ENCODE measurements at regions not wholly inside any gene's neighbourhood (a gene's known extent, or its start where the extent isn't known, plus 50 kb on each side); places are given as distances from the start of the nearest gene placed in this dataset.
A peak's percentile ranks its signal among the peaks of the same experiment; 100 is the strongest.

DNA sequence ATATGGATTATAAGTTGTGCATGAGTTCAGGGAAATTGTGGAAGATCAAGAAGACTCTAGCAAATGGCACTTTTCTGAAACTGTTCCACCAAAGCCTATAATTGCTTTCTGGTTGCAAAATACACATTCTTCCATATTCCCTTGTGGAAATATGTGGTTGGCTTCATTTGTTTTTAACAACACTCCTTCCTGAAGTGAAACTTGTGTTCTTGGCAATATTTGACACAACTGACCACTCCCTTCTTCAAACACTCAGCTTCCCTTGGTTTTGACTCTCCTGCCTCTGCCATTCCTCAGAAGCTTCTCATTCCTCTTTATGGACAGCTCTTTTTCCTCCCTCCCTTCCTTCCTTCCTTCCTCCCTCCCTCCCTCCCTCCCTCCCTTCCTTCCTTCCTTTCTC is 192.3 kb downstream of the PMAIP1 start (continued):
- no peak for TF ChIP-seq VEZF1 (CRISPR knock-in tag; IDR thresholded peaks at IDR 0.05)
- TF ChIP-seq HMGN3 (IDR thresholded peaks at IDR 0.05; ENCODE audit: borderline replicate concordance, extremely low read depth, insufficient read length, low read depth, low read length), result no peak

DNA sequence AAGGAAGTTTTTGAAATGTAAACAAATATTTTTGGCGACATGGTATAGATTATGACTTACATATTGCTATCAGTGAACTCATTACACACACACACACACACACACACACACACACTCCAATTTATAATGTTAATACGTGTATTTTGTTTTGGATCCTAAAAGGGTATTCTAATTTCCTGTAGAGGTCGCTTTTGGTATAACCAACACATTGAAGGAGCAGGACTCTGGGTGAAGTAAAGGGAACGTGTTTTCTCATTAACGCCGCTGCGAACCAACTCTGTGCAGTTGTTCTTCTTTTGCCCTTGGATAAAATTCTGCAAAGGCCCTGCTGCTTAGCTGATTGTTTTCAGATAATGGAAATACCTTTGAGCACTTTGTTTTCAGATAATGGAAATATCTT is 190.4 kb downstream of the PMAIP1 start:
- Histone ChIP-seq H2AFZ (ENCODE audit: low read depth, low read length) (no peak overlapping the region; the same call in 1 of the 2 replicates), H3K79me2 (ENCODE audit: control insufficient read depth, insufficient read depth, low read length) (no peaks in the 10 kb centered on the region), H3K27ac (ENCODE audit: extremely low read depth, low read depth, low read length) (no peak overlapping the region), H3K9me1 (ENCODE audit: control insufficient read depth, insufficient read depth, low read length) (no peaks in the 10 kb centered on the region), H3K36me3 (ENCODE audit: control insufficient read depth, insufficient read depth, low read length) (no peaks in the 10 kb centered on the region), H3K4me1 (replicated peaks in 1 of 2; ENCODE audit: control insufficient read depth in 2 of 2, insufficient read depth in 2 of 2, low read length in 2 of 2) (no peaks in the 10 kb centered on the region), H4K20me1 (replicated peaks; ENCODE audit: control insufficient read depth, insufficient read depth, low read length) (no peaks in the 10 kb centered on the region), H3K4me3 (no peak overlapping the region), H3K4me2 (ENCODE audit: insufficient read depth, low read length) (no peak overlapping the region), H3K27me3 (ENCODE audit: control insufficient read depth in 2 of 2, insufficient read depth in 2 of 2, low read length in 2 of 2) (0 out of 5 replicates have a peak, but pooled peaks cover 0 to 5% of the 10 kb centered on the region in 2 experiments), H3K9ac (ENCODE audit: insufficient read depth in 1 of 2, low read depth in 2 of 2, low read length in 2 of 2) (no peak overlapping the region), H3K9me3 (replicated peaks; ENCODE audit: control insufficient read depth, insufficient read depth, low read depth, low read length) (no peaks in the 10 kb centered on the region)
- BruUV-seq (replicated peaks), result no TSS peak
- intact Hi-C loops (cut with micrococcal nuclease), result loop anchor here (10.0 kb wide), 1 partner anchor 455 kb away; no protein-coding TSS in a partner anchor
- TF ChIP-seq CTCF (IDR thresholded peaks at IDR 0.05 in 2 of 3, conservative IDR thresholded peaks at IDR 0.05 in 1 of 3; ENCODE audit: insufficient read depth in 2 of 3, low read depth in 1 of 3, low read length in 3 of 3) (peak in 1 of 3 experiments; percentile 39; a peak in 2 of 6 replicates), ZNF354B (CRISPR knock-in tag; IDR thresholded peaks at IDR 0.05) (no peak), ZNF124 (CRISPR knock-in tag; IDR thresholded peaks at IDR 0.05) (no peak), SMAD3 (CRISPR knock-in tag; conservative IDR thresholded peaks at IDR 0.05) (no peak), RAD21 (CRISPR knock-in tag; conservative IDR thresholded peaks at IDR 0.05 in 1 of 2, IDR thresholded peaks at IDR 0.05 in 1 of 2) (peak in 1 of 2 experiments; percentile 29; a peak in 1 of 4 replicates)
- TF ChIP-seq, protein P1, sequence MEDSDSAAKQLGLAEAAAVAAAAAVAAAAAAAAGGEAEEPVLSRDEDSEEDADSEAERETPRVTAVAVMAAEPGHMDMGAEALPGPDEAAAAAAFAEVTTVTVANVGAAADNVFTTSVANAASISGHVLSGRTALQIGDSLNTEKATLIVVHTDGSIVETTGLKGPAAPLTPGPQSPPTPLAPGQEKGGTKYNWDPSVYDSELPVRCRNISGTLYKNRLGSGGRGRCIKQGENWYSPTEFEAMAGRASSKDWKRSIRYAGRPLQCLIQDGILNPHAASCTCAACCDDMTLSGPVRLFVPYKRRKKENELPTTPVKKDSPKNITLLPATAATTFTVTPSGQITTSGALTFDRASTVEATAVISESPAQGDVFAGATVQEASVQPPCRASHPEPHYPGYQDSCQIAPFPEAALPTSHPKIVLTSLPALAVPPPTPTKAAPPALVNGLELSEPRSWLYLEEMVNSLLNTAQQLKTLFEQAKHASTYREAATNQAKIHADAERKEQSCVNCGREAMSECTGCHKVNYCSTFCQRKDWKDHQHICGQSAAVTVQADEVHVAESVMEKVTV (CRISPR knock-in tag; IDR thresholded peaks at IDR 0.05), result no peak
- no peak for FAIRE-seq
- WGBS (ENCODE audit: insufficient coverage, low coverage, missing lambda C conversion rate), result 2% methylated on average over 6 of the region's 7 CpGs
- ChIA-PET POLR2A (no interaction called here), CTCF (ENCODE audit: low intra/inter-chr PET ratio) (no interaction called here)
- DNase-seq (ENCODE audit: extremely low read depth in 1 of 4, low spot score in 3 of 4), result peak in 2 of 4 experiments; percentile 11 to 16
- peak; percentile 78 for ATAC-seq
- in situ Hi-C loops (cut with MboI), result no loop called here

Measured in K562 (cell line).